CD4-positive, alpha-beta T cell (primary cell): ENCODE measurements at regions not wholly inside any gene's neighbourhood (a gene's known extent, or its start where the extent isn't known, plus 50 kb on each side); places are given as distances from the start of the nearest gene placed in this dataset.
"Not testable (repeated sequence)": the region's sequence is repeated elsewhere in the genome, so short reads cannot be mapped to it uniquely, and the experiment has no call there.

ENCODE experiments used
- ATAC-seq: fragments of 200-7000 bp; cut with Tn5 transposase; one replicate; pipeline ENCODE4 v1.10.0; 2022; ENCODE audit warnings: mild to moderate bottlenecking; ENCODE audit not compliant: poor library complexity
- CTCF ChIA-PET: fragments of 350-600 bp; sonication (Branson Sonifier 250); formaldehyde crosslinking; loops from one replicate; lab custom pipeline; 2021; ENCODE audit warnings: antibody characterized with exemption, inconsistent platforms; lab: Charles Lee
- POLR2A ChIA-PET: fragments of 350-600 bp; sonication (Branson Sonifier 250); formaldehyde crosslinking; loops from one replicate; lab custom pipeline; 2021; ENCODE audit warnings: antibody characterized with exemption, inconsistent platforms; lab: Charles Lee
- DNase-seq, 14 experiments: peaks; one replicate each; pipeline ENCODE4 v3.0.0-alpha.2; 2013 to 2020; ENCODE audit warnings: mixed read lengths in 2 of 14
- H3K27ac ChIP-seq, 2 donors: one replicate each; pipeline versions ENCODE4 v1.5.1 to v1.7.0; 2013; ENCODE audit warnings: low read length in 2 of 2, low read depth in 1 of 2, mild to moderate bottlenecking in 1 of 2
- H3K27me3 ChIP-seq, 2 experiments: 1 replicate in 1 of 2; 2 replicates in 1 of 2; pipeline versions ENCODE4 v1.6.1 to v1.7.0; 2013; ENCODE audit warnings: low read length in 2 of 2, control low read depth in 1 of 2, mild to moderate bottlenecking in 1 of 2, moderate library complexity in 1 of 2; ENCODE audit not compliant: insufficient read depth in 2 of 2, control insufficient read depth in 1 of 2
- H3K36me3 ChIP-seq: one replicate; pipeline ENCODE4 v1.6.1; 2013; ENCODE audit warnings: low read length, control low read depth; ENCODE audit not compliant: insufficient read depth
- H3K4me1 ChIP-seq: one replicate; pipeline ENCODE4 v1.6.1; 2013; ENCODE audit warnings: low read length, control low read depth; ENCODE audit not compliant: insufficient read depth
- H3K4me3 ChIP-seq: one replicate; pipeline ENCODE4 v1.5.1; 2013; ENCODE audit warnings: mild to moderate bottlenecking, low read length, moderate library complexity
- H3K9me3 ChIP-seq, 2 experiments: 1 replicate in 1 of 2; 2 replicates in 1 of 2; pipeline versions ENCODE4 v1.6.1 to v1.7.0; 2013; ENCODE audit warnings: low read length in 2 of 2, mild to moderate bottlenecking in 2 of 2, control low read depth in 1 of 2, moderate library complexity in 1 of 2; ENCODE audit not compliant: control insufficient read depth in 1 of 2, insufficient read depth in 1 of 2
- H3K27ac Mint-ChIP-seq: one replicate; pipeline ENCODE4 v1.8.0; 2020; ENCODE audit warnings: mixed read lengths
- H3K27me3 Mint-ChIP-seq: one replicate; pipeline ENCODE4 v1.8.0; 2021; ENCODE audit warnings: mixed read lengths
- H3K36me3 Mint-ChIP-seq: one replicate; pipeline ENCODE4 v1.8.0; 2021; ENCODE audit warnings: low read depth, mixed read lengths
- H3K4me1 Mint-ChIP-seq: one replicate; pipeline ENCODE4 v1.8.0; 2021; ENCODE audit warnings: low read depth, mixed read lengths
- H3K4me3 Mint-ChIP-seq: one replicate; pipeline ENCODE4 v1.8.0; 2020; ENCODE audit warnings: mild to moderate bottlenecking, mixed read lengths
- H3K9me3 Mint-ChIP-seq: one replicate; pipeline ENCODE4 v1.8.0; 2020; ENCODE audit warnings: mixed read lengths
- CTCF ChIP-seq: fragments of 200-600 bp; IDR thresholded peaks from one replicate; pipeline ENCODE4 v1.8.0; 2022; ENCODE audit warnings: antibody characterized with exemption, mild to moderate bottlenecking
- intact Hi-C, 2 experiments: fragments of 100-400 bp; cut with DNase I in 1 of 2; cut with micrococcal nuclease in 1 of 2; formaldehyde crosslinking; loops; one replicate each; pipeline versions ENCODE4 v1.15.1 to v1.9.0; 2023 to 2025; cut with DNase I, micrococcal nuclease

- Mint-ChIP-seq H3K36me3 (no peaks in the 10 kb centered on the region), H3K9me3 (no peaks in the 10 kb centered on the region), H3K27ac (no peak overlapping the region), H3K27me3 (no peaks in the 10 kb centered on the region), H3K4me3 (no peak overlapping the region), H3K4me1 (no peaks in the 10 kb centered on the region)
- Histone ChIP-seq H3K36me3 (no peaks in the 10 kb centered on the region), H3K4me1 (no peaks in the 10 kb centered on the region), H3K4me3 (no peak overlapping the region), H3K9me3 (no peaks in the 10 kb centered on the region), H3K27ac (no peak overlapping the region), H3K27me3 (peaks cover 0 to 4% of the 10 kb centered on the region in 2 experiments)
- ChIA-PET CTCF (interaction anchor here (0.5 kb wide), 1 partner anchor 162 kb away, joined by 3 read pairs; no protein-coding TSS in a partner anchor), POLR2A (no interaction called here)
- ATAC-seq, result no peak
- TF ChIP-seq CTCF, result no peak
- DNase-seq, result no peak
- intact Hi-C loops, result loop anchor here in 1 of 2 experiments (5.0 kb wide), 1 partner anchor 55 kb away; no protein-coding TSS in a partner anchor
These were observed 61.3 kb upstream of the ADGRL1 start for GRCh38 chr19:14267224-14267741.

GRCh38 chr19:14266208-14266607 is 60.2 kb upstream of the ADGRL1 start:
- H3K27me3 ChIP-seq, DNase-seq, H3K27ac ChIP-seq, H3K36me3 Mint-ChIP-seq, H3K4me3 Mint-ChIP-seq, H3K36me3 ChIP-seq, H3K9me3 ChIP-seq, H3K27ac Mint-ChIP-seq, H3K27me3 Mint-ChIP-seq, POLR2A ChIA-PET, H3K4me3 ChIP-seq, H3K9me3 Mint-ChIP-seq, CTCF ChIA-PET, H3K4me1 ChIP-seq, ATAC-seq, H3K4me1 Mint-ChIP-seq: not testable (repeated sequence)
- intact Hi-C loops, result loop anchor here in 1 of 2 experiments (5.0 kb wide), 1 partner anchor 56 kb away; no protein-coding TSS in a partner anchor

- H3K27ac ChIP-seq, result no peak overlapping the region
- Mint-ChIP-seq H3K9me3 (no peaks in the 10 kb centered on the region), H3K27me3 (no peaks in the 10 kb centered on the region), H3K4me1 (no peaks in the 10 kb centered on the region), H3K27ac (no peak overlapping the region), H3K36me3 (no peaks in the 10 kb centered on the region), H3K4me3 (no peak overlapping the region)
- peaks cover 0 to 4% of the 10 kb centered on the region in 2 experiments for H3K27me3 ChIP-seq
- ATAC-seq (no peak), DNase-seq (no peak)
- H3K4me3 ChIP-seq, result no peak overlapping the region
- no peak for TF ChIP-seq CTCF
- ChIA-PET CTCF (interaction anchor here (0.5 kb wide), 1 partner anchor 192 kb away, joined by 3 read pairs; no protein-coding TSS in a partner anchor), POLR2A (interaction anchor here (1.7 kb wide), 1 partner anchor 129 kb away, joined by 3 read pairs; the partner anchor contains the start of gene ASF1B)
- no peaks in the 10 kb centered on the region for H3K9me3 ChIP-seq
- H3K4me1 ChIP-seq, result no peaks in the 10 kb centered on the region
- no peaks in the 10 kb centered on the region for H3K36me3 ChIP-seq
- intact Hi-C loops, result loop anchor here in 1 of 2 experiments (5.0 kb wide), 1 partner anchor 57 kb away; no protein-coding TSS in a partner anchor
These were observed 59.5 kb upstream of the ADGRL1 start for GRCh38 chr19:14265290-14266036.

- H3K27ac Mint-ChIP-seq, H3K36me3 ChIP-seq, H3K4me3 Mint-ChIP-seq, POLR2A ChIA-PET, intact Hi-C loops, H3K9me3 ChIP-seq, ATAC-seq, H3K27me3 Mint-ChIP-seq, DNase-seq, H3K9me3 Mint-ChIP-seq, H3K4me1 Mint-ChIP-seq, H3K27me3 ChIP-seq, CTCF ChIA-PET, H3K4me3 ChIP-seq, H3K36me3 Mint-ChIP-seq, H3K27ac ChIP-seq, H3K4me1 ChIP-seq: not testable (repeated sequence)
These were observed 50.1 kb upstream of the ADGRL1 start for GRCh38 chr19:14255902-14256649.
